NCI-H748 (cell line): ENCODE measurements at regions not wholly inside any gene's neighbourhood (a gene's known extent, or its start where the extent isn't known, plus 50 kb on each side); places are given as distances from the start of the nearest gene placed in this dataset.
"Not testable (repeated sequence)": the region's sequence is repeated elsewhere in the genome, so short reads cannot be mapped to it uniquely, and the experiment has no call there.

Experiments
- DNase-seq: peaks from one replicate; lab custom pipeline; 2025; ENCODE audit not compliant: unreplicated experiment; lab: John Stamatoyannopoulos, UW

GRCh38 chr13:33548069-33548468 lies 262.5 kb upstream of the STARD13 start:
- DNase-seq, result peak; percentile 38

GRCh38 chr13:33550276-33550675 lies 264.7 kb upstream of the STARD13 start:
- no peak for DNase-seq

DNA sequence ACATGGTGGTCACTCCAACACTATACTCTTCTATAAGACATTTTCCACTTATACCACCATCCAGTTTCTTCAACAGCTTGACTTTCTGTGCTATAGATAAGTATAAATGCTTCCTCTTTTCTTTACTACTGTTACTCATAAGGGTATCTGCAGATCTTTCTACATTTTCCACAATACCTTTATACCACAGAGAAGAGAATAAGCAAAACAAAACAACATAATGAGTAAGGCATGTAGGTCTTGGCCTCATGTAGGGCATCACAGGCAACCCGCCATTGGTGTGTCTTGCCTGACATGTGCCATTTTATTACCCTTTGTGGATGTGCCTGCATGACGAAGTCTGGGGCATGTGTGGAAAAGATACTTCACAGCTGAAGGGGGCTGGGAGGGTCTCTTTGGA lies 265.3 kb upstream of the STARD13 start:
- no peak for DNase-seq

- no peak for DNase-seq
These were observed 262.8 kb upstream of the RFC3 start for GRCh38 chr13:33554919-33555791.

GRCh38 chr13:33556828-33557227 lies 261.1 kb upstream of the RFC3 start:
- no peak for DNase-seq

- no peak for DNase-seq
These were observed 257.2 kb upstream of the RFC3 start for GRCh38 chr13:33560726-33561125.

DNA sequence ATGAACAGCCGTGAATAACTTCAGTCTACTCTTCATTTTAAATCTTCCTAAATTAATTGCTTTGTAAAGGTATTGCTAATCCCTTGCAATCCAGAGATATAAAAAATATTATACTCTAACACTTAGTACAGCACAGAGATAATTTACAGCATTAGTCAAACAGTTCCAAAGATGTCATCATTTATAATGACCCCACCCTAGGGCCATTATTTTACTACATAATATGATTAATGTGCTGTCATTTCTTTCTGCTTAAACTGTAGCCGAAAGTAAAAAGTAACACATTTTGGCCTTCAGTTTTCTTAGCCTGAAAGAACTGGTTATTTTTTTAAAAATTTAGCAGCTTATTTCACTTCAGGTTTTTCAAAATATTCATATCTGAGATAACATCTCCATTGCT lies 256.3 kb upstream of the RFC3 start:
- no peak for DNase-seq

DNA sequence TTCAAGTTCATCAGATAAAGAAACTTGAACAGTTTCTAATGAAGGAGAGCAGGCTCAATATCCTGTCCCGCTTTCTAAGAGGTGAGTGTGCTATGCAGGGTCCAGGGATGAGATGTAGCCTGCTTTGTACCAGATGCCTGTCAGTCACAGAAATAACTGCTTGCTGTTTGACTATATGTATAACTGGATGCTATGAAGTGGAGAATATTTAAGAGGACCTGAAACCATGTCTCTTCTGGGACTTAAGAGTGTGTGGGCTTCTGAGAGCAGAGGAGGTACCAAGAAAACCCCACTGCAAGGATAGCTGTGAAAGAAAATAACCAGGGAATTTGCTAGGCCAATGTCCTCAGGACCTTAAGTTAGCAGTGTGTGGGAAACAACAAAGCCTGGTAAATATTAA lies 246.3 kb upstream of the RFC3 start:
- no peak for DNase-seq

DNA sequence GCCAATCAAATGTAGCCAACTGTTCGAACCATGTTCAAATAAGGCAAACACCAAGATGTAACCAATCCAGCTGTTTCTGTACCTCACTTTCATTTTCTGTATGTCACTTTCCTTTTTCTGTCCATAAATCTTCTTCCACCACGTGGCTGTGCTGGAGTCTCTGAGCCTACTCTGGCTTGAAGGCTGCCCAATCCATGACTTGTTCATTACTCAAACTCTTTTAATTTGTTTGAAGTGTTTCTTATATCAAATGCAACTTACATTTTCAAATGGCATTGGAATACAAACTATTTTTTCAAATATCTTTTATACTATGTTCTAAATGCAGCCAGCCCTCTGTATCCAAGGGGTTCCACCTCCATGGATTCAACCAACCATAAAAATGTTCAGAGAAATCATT lies 245.6 kb upstream of the RFC3 start:
- DNase-seq, result not testable (repeated sequence)

- DNase-seq, result no peak
These were observed 242.6 kb upstream of the RFC3 start for GRCh38 chr13:33575378-33575777.

GRCh38 chr13:33577007-33577406 lies 240.9 kb upstream of the RFC3 start:
- DNase-seq, result no peak

- DNase-seq, result peak; percentile 86
These were observed 239.2 kb upstream of the RFC3 start for GRCh38 chr13:33578786-33579185.

DNA sequence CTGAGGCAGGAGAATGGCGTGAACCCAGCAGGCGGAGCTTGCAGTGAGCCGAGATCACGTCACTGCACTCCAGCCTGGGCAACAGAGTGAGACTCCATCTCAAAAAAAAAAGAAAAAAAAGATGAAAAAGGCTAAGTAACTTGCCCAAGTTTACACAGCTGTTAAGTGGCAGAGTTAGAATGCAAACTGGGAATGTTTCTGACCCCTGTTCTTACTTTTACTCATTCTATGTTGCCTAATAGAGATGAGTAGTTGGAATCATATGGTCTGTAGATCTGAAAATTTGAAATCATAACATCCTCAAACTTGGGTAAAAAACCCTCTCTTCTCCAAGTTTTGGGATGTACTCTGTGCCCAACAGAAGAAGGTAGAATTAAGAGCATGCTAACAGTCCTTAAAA lies 235.8 kb upstream of the RFC3 start:
- no peak for DNase-seq

DNA sequence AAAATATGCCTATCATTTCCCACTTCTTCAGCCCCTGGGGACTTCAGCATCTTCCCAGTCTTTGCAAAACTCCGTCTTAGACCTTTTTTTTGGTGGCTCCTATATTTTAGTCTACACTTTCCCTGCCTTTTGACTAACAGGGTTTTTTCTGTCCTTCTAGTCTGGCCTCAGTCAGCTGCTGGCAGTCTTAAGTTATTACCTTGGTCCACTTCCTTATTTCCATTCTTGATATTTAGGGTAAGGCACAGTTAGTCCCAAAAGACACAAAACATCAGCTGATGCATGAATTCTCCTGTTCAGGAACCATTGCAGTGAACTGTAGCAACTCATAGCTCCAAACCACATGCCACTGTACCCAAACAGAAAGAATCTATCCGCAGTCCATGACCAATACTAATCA lies 234.6 kb upstream of the RFC3 start:
- DNase-seq, result no peak

GRCh38 chr13:33590936-33591335 lies 227.0 kb upstream of the RFC3 start:
- no peak for DNase-seq

GRCh38 chr13:33606692-33607091 lies 211.3 kb upstream of the RFC3 start:
- DNase-seq, result no peak

GRCh38 chr13:33610438-33611120 lies 207.4 kb upstream of the RFC3 start:
- DNase-seq, result no peak

GRCh38 chr13:33611121-33611805 lies 206.7 kb upstream of the RFC3 start:
- DNase-seq, result no peak

DNA sequence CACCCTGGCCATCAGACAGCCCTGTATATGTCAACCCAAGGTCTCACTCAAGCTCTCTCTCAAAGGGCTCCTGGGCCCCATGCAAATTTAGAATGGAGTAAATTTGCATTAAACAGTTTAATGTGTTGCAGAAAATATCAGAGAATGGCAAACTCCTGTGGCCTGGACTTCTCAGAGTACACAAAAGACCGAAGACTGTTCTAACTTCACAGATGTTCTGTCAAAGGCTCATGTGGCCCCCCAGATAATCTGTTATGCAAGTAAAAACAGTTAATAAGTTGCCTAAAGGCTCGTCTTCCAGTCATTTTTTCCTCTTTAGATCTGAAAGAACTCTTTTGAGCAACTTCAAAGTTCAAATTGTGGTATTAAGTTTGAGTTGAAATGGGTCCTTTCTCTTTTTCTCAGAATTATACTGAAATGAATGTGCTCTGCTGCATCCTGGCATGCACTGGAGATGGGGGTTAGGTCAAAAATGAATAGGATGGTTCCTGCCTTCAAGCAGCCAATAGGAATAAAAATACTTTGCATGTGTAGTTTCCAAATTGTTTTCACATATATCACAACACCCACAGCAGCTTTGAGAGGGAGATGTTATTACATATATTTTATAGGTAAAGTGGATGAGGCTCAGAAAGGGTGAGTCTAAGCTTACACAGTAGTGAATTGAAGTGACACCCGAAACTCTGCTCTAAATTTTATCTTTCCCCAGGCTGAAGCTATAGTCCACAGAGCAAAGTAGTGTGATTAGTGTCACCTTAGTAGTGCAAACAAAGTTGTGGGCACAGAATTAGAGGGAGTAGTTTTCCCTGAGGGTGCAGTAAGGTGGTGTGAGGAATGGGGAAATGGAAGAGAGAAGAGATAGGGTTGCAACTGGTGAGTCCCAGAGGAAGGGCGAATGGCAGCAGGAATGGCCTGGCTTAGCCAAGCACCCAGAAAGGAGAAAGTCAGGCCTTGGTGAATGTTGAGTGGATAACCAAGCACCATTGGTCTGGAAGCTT lies 205.0 kb upstream of the RFC3 start:
- DNase-seq, result no peak

DNA sequence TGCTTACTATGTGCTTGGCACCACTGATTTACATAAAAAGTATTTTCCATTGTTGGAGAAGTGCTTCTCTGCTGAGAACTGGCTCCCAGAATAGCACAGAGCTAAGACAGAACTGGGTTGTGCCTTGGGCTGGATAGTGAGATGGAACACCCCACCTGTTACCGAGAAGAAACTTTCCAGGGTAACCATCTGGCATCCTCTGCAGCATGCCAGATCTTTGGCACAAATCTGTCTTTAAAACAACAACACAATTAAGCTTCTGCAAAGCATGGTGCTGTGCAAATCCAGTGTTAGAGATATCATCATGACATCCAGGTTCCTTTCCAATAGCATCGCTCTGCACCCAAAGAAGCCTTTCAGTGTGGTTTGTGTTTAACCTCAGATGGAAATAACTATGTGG lies 202.5 kb upstream of the RFC3 start:
- no peak for DNase-seq

DNA sequence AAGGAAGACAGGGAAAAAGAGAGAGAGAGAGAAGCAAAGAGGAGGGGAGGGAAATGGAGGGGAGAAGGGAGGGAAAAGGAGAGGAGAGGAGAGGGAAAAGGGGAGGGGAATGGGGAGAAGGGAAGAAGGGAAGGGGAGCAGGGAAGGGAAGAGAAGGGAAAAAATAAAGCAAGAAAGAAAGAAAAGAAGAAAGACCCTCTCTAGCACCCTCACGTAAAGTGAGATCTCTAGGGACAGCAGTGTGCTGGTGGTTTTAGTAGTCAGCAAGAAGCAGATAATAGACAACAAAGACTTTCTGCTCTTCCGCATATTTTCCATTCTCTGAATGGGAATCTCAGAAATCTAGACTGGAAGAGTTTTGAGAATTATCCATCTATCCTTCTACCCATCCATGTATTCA lies 201.8 kb upstream of the RFC3 start:
- DNase-seq, result no peak
